Osteoblast (primary cell): ENCODE measurements at regions not wholly inside any gene's neighbourhood (a gene's known extent, or its start where the extent isn't known, plus 50 kb on each side); places are given as distances from the start of the nearest gene placed in this dataset.

Source experiments
- DNase-seq: peaks from one replicate; pipeline ENCODE4 v3.0.0; 2011; ENCODE audit warnings: low spot score, mixed read lengths; ENCODE audit not compliant: insufficient read length; ENCODE audit errors: missing footprints
- H2AFZ ChIP-seq: 2 replicates; pipeline ENCODE4 v1.6.0; 2011; ENCODE audit warnings: mild to moderate bottlenecking, low read length
- H3K27ac ChIP-seq: 2 replicates; pipeline ENCODE4 v1.5.1; 2011; ENCODE audit warnings: mild to moderate bottlenecking, low read depth, low read length, moderate library complexity
- H3K27me3 ChIP-seq: 2 replicates; pipeline ENCODE4 v1.6.0; 2012; ENCODE audit warnings: mild to moderate bottlenecking, control low read depth, inconsistent platforms, low read length, moderate library complexity; ENCODE audit not compliant: insufficient read depth
- H3K36me3 ChIP-seq: 2 replicates; pipeline ENCODE4 v1.5.1; 2011; ENCODE audit warnings: mild to moderate bottlenecking, low read length, control low read depth, moderate library complexity; ENCODE audit not compliant: insufficient read depth
- H3K4me1 ChIP-seq: 2 replicates; pipeline ENCODE4 v1.5.1; 2011; ENCODE audit warnings: mild to moderate bottlenecking, low read length, control low read depth, moderate library complexity; ENCODE audit not compliant: insufficient read depth
- H3K4me2 ChIP-seq: 2 replicates; pipeline ENCODE4 v1.6.0; 2011; ENCODE audit warnings: mild to moderate bottlenecking, low read length; ENCODE audit not compliant: insufficient read depth
- H3K4me3 ChIP-seq: fragments of 200-600 bp; sonication (generic); 3 replicates; pipeline ENCODE4 v1.5.1; 2012; ENCODE audit warnings: mild to moderate bottlenecking, low read length, inconsistent platforms; ENCODE audit not compliant: insufficient read depth
- H3K79me2 ChIP-seq: 2 replicates; pipeline ENCODE4 v1.6.0; 2012; ENCODE audit warnings: mild to moderate bottlenecking, low read length, control low read depth, inconsistent platforms; ENCODE audit not compliant: insufficient read depth
- H3K9me3 ChIP-seq: 2 replicates; pipeline ENCODE4 v1.5.1; 2011; ENCODE audit warnings: low read depth, low read length, control low read depth
- H4K20me1 ChIP-seq: 2 replicates; pipeline ENCODE4 v1.6.0; 2012; ENCODE audit warnings: mild to moderate bottlenecking, low read length, control low read depth; ENCODE audit not compliant: insufficient read depth
- TF ChIP-seq, protein P1 (sequence below): IDR thresholded peaks from 2 replicates; pipeline ENCODE4 v1.5.1; 2011; ENCODE audit warnings: mild to moderate bottlenecking, low read depth, low read length, moderate library complexity; ENCODE audit errors: extremely low read depth

DNA sequence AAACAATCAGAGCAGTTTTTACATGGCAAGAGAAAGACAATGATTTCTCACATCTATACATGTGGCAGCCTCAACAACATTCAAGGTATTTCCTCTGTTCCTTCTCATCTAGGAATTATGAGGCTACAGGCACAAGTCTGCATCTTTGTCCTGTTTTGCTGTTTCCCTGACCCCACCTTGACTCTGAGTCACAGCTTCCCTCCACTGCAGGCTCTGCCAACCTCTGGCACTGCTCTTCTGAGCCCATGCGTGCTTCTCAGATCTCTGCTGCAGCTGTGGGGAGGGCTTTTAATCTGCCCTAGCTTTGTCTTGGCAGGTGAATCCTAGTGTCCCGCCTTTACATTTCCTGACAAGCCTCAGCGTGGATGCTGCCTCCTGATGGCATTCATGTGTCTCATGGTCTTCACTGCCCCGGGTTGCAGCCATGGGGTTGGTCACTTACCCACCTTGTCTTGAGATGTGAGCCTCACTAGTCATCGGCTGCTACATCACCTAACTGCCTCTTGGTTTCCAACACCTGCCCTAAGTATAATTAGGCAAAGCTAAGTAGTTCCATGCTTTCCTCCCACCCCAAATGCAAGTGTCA, 578.5 kb downstream of the TBC1D22A start:
- H3K36me3 ChIP-seq: no peaks in the 10 kb centered on the region
- no peaks in the 10 kb centered on the region for H3K27me3 ChIP-seq
- H3K4me1 ChIP-seq: peaks cover 7% of the 10 kb centered on the region
- no peak overlapping the region for H2AFZ ChIP-seq
- TF ChIP-seq, protein P1, sequence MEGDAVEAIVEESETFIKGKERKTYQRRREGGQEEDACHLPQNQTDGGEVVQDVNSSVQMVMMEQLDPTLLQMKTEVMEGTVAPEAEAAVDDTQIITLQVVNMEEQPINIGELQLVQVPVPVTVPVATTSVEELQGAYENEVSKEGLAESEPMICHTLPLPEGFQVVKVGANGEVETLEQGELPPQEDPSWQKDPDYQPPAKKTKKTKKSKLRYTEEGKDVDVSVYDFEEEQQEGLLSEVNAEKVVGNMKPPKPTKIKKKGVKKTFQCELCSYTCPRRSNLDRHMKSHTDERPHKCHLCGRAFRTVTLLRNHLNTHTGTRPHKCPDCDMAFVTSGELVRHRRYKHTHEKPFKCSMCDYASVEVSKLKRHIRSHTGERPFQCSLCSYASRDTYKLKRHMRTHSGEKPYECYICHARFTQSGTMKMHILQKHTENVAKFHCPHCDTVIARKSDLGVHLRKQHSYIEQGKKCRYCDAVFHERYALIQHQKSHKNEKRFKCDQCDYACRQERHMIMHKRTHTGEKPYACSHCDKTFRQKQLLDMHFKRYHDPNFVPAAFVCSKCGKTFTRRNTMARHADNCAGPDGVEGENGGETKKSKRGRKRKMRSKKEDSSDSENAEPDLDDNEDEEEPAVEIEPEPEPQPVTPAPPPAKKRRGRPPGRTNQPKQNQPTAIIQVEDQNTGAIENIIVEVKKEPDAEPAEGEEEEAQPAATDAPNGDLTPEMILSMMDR: no peak
- no peak overlapping the region for H3K4me2 ChIP-seq
- H3K9me3 ChIP-seq: no peaks in the 10 kb centered on the region
- no peak for DNase-seq
- no peak overlapping the region for H3K4me3 ChIP-seq
- H3K79me2 ChIP-seq: no peaks in the 10 kb centered on the region
- no peak overlapping the region for H3K27ac ChIP-seq
- H4K20me1 ChIP-seq: no peaks in the 10 kb centered on the region

DNA sequence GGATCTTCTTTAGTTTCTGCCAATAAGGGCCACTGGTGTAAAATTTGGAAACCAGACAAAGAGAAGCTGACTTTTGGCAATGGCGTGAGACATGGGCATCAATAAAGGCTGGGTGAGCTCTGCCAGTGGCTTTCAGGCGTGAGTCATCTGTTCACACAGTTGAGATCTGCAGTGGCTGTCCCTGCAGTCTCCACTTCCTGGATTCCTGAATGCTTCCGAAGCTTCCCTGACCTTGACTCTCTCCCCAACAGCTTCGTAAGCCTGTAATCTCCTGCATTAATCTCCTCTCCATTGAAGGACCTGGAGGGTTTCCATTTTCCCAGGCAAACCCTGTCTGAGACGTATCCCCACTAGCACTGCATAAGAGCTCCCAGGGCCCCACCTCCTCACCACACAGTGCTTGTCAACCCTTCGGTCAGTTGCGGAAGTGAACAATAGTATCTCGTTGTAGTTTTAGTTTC, 574.7 kb downstream of the TBC1D22A start:
- H3K27me3 ChIP-seq: no peaks in the 10 kb centered on the region
- H3K4me1 ChIP-seq: peaks cover 7% of the 10 kb centered on the region
- H2AFZ ChIP-seq: peak overlapping the region; percentile 21
- H3K36me3 ChIP-seq: no peaks in the 10 kb centered on the region
- TF ChIP-seq, protein P1: no peak
- peak overlapping the region; percentile 59 for H3K4me3 ChIP-seq
- no peaks in the 10 kb centered on the region for H3K79me2 ChIP-seq
- no peaks in the 10 kb centered on the region for H3K9me3 ChIP-seq
- peak overlapping the region; percentile 15 for H3K27ac ChIP-seq
- DNase-seq: peak; percentile 90
- no peaks in the 10 kb centered on the region for H4K20me1 ChIP-seq
- H3K4me2 ChIP-seq: peak overlapping the region; percentile 57

GRCh38 chr22:47335958-47336357, 573.5 kb downstream of the TBC1D22A start:
- Histone ChIP-seq H2AFZ (no peak overlapping the region), H3K27me3 (no peaks in the 10 kb centered on the region), H3K36me3 (no peaks in the 10 kb centered on the region), H3K4me1 (peaks cover 11% of the 10 kb centered on the region), H3K79me2 (no peaks in the 10 kb centered on the region), H4K20me1 (no peaks in the 10 kb centered on the region), H3K27ac (no peak overlapping the region), H3K9me3 (no peaks in the 10 kb centered on the region), H3K4me2 (no peak overlapping the region), H3K4me3 (no peak overlapping the region)
- no peak for DNase-seq
- TF ChIP-seq, protein P1: no peak

- Histone ChIP-seq H3K27ac (no peak overlapping the region), H3K27me3 (no peaks in the 10 kb centered on the region), H3K4me1 (peaks cover 15% of the 10 kb centered on the region), H3K4me3 (no peak overlapping the region), H3K9me3 (no peaks in the 10 kb centered on the region), H2AFZ (peak overlapping the region; percentile 26), H3K36me3 (no peaks in the 10 kb centered on the region), H4K20me1 (no peaks in the 10 kb centered on the region), H3K4me2 (no peak overlapping the region), H3K79me2 (no peaks in the 10 kb centered on the region)
- no peak for DNase-seq
- TF ChIP-seq, protein P1: no peak
Measured at GRCh38 chr22:47335460-47335859, 573.0 kb downstream of the TBC1D22A start.
